ENCODE measurements at regions not wholly inside any gene's neighbourhood (a gene's known extent, or its start where the extent isn't known, plus 50 kb on each side); places are given as distances from the start of the nearest gene placed in this dataset.

DNA sequence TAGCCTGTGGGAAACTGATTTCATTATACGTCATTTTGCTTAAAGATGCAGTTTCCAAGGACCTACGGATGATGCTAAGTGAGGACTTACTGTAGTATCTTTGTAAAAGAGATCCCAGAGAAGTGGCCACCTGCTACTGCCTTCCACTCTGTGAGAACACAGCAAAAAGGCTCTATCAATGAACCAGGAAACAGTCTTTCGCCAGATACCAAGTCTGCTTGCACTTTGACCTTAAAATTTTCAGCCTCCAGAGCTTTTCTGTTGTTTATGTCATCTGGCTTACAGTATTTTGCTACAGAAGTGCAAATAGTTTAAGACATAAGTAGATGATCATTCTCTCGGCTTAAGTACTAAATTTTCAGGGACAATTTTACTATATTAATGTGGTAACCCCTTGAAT, 847.9 kb upstream of the CHAC2 start:
- H3K27me3 Mint-ChIP-seq (ENCODE audit: insufficient read depth), result no peaks in the 10 kb centered on the region
- H3K27me3 ChIP-seq (ENCODE audit: control insufficient read depth, insufficient read depth, low read length, poor library complexity, severe bottlenecking), result no peaks in the 10 kb centered on the region
- H3K4me1 Mint-ChIP-seq, result no peaks in the 10 kb centered on the region
- H3K4me3 ChIP-seq (ENCODE audit: low read length), result no peak overlapping the region
- no peak overlapping the region for H3K27ac Mint-ChIP-seq
- no peak for DNase-seq
- H3K27ac ChIP-seq (ENCODE audit: low read depth, low read length), result no peak overlapping the region
- H3K4me1 ChIP-seq (ENCODE audit: control insufficient read depth, insufficient read depth, low read length), result no peaks in the 10 kb centered on the region
- H3K9ac ChIP-seq (ENCODE audit: extremely low read depth, low read length, poor library complexity, severe bottlenecking), result no peak overlapping the region
- TF ChIP-seq, protein P1, sequence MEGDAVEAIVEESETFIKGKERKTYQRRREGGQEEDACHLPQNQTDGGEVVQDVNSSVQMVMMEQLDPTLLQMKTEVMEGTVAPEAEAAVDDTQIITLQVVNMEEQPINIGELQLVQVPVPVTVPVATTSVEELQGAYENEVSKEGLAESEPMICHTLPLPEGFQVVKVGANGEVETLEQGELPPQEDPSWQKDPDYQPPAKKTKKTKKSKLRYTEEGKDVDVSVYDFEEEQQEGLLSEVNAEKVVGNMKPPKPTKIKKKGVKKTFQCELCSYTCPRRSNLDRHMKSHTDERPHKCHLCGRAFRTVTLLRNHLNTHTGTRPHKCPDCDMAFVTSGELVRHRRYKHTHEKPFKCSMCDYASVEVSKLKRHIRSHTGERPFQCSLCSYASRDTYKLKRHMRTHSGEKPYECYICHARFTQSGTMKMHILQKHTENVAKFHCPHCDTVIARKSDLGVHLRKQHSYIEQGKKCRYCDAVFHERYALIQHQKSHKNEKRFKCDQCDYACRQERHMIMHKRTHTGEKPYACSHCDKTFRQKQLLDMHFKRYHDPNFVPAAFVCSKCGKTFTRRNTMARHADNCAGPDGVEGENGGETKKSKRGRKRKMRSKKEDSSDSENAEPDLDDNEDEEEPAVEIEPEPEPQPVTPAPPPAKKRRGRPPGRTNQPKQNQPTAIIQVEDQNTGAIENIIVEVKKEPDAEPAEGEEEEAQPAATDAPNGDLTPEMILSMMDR (conservative IDR thresholded peaks at IDR 0.05), result no peak
- H3K9me3 ChIP-seq (ENCODE audit: control insufficient read depth, low read length), result no peaks in the 10 kb centered on the region
- H3K9me3 Mint-ChIP-seq, result no peaks in the 10 kb centered on the region
- no peaks in the 10 kb centered on the region for H3K36me3 ChIP-seq (ENCODE audit: control insufficient read depth, insufficient read depth, low read length)
- H3K4me3 Mint-ChIP-seq, result no peak overlapping the region
- no peaks in the 10 kb centered on the region for H3K36me3 Mint-ChIP-seq (ENCODE audit: low read depth)
- WGBS, 2 experiments (ENCODE audit: insufficient coverage in 1 of 2, insufficient read length in 1 of 2), result 96% methylated on average over 4 of the region's 4 CpGs

DNA sequence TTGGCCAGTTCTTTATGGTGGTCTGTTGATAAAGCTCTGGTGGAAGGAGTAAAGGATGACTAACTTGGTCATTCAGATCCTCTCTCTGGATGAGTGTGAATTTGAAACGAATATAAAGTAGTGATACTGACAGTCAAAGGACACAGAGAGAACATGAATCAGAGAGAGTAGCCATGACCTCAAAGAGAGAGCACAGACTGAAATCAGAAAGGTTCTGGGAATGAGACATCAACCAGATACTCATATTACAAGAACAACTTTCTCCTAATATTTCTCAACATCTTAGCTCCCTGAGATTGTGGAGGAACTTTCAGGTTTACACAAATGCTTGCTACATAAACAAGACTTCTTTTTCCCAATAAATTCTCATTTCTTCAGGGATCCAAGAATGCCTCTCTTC, 849.1 kb upstream of the CHAC2 start:
- Mint-ChIP-seq H3K27ac (no peak overlapping the region), H3K4me1 (no peaks in the 10 kb centered on the region), H3K27me3 (ENCODE audit: insufficient read depth) (no peaks in the 10 kb centered on the region), H3K36me3 (ENCODE audit: low read depth) (no peaks in the 10 kb centered on the region), H3K9me3 (no peaks in the 10 kb centered on the region), H3K4me3 (no peak overlapping the region)
- no peaks in the 10 kb centered on the region for H3K27me3 ChIP-seq (ENCODE audit: control insufficient read depth, insufficient read depth, low read length, poor library complexity, severe bottlenecking)
- no peaks in the 10 kb centered on the region for H3K9me3 ChIP-seq (ENCODE audit: control insufficient read depth, low read length)
- no peak overlapping the region for H3K9ac ChIP-seq (ENCODE audit: extremely low read depth, low read length, poor library complexity, severe bottlenecking)
- WGBS, 2 experiments (ENCODE audit: insufficient coverage in 1 of 2, insufficient read length in 1 of 2), result 92% methylated on average over 1 of the region's 1 CpG; no CpG with 5 or more reads in 1 of the 2 experiments
- no peak for DNase-seq
- no peak overlapping the region for H3K27ac ChIP-seq (ENCODE audit: low read depth, low read length)
- no peaks in the 10 kb centered on the region for H3K4me1 ChIP-seq (ENCODE audit: control insufficient read depth, insufficient read depth, low read length)
- no peak overlapping the region for H3K4me3 ChIP-seq (ENCODE audit: low read length)
- no peaks in the 10 kb centered on the region for H3K36me3 ChIP-seq (ENCODE audit: control insufficient read depth, insufficient read depth, low read length)
- TF ChIP-seq, protein P1 (conservative IDR thresholded peaks at IDR 0.05), result no peak

DNA sequence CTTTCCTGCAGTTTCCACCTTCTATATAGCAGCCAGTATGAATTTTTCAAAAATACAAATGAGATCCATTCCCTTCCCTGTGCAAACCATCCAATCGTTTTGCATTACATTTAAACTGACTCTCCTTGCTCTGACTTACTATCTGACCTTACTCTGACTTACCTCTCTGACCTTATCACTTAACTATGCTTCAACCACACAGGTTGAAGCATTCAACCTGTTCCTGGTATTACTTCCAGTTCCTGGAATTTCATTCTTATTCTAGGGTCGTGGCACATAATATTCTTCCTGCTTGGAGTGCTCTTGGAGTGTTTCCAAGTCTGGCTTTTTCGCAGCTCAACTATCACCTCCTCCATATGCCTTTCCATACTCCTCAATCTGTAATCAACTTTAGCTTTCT, 850.6 kb upstream of the CHAC2 start:
- H3K4me3 ChIP-seq (ENCODE audit: low read length), result no peak overlapping the region
- Mint-ChIP-seq H3K27ac (no peak overlapping the region), H3K27me3 (ENCODE audit: insufficient read depth) (no peaks in the 10 kb centered on the region), H3K9me3 (no peaks in the 10 kb centered on the region), H3K4me1 (no peaks in the 10 kb centered on the region), H3K4me3 (no peak overlapping the region), H3K36me3 (ENCODE audit: low read depth) (no peaks in the 10 kb centered on the region)
- TF ChIP-seq, protein P1 (conservative IDR thresholded peaks at IDR 0.05), result no peak
- WGBS, 2 experiments (ENCODE audit: insufficient coverage in 1 of 2, insufficient read length in 1 of 2), result 75 to 84% methylated on average over 2 to 3 of the region's 3 CpGs
- no peaks in the 10 kb centered on the region for H3K9me3 ChIP-seq (ENCODE audit: control insufficient read depth, low read length)
- no peak overlapping the region for H3K9ac ChIP-seq (ENCODE audit: extremely low read depth, low read length, poor library complexity, severe bottlenecking)
- no peak overlapping the region for H3K27ac ChIP-seq (ENCODE audit: low read depth, low read length)
- H3K4me1 ChIP-seq (ENCODE audit: control insufficient read depth, insufficient read depth, low read length), result no peaks in the 10 kb centered on the region
- H3K36me3 ChIP-seq (ENCODE audit: control insufficient read depth, insufficient read depth, low read length), result no peaks in the 10 kb centered on the region
- DNase-seq, result no peak
- H3K27me3 ChIP-seq (ENCODE audit: control insufficient read depth, insufficient read depth, low read length, poor library complexity, severe bottlenecking), result no peaks in the 10 kb centered on the region
